ENCODE measurements at regions not wholly inside any gene's neighbourhood (a gene's known extent, or its start where the extent isn't known, plus 50 kb on each side); places are given as distances from the start of the nearest gene placed in this dataset.

- TF ChIP-seq, protein P1, sequence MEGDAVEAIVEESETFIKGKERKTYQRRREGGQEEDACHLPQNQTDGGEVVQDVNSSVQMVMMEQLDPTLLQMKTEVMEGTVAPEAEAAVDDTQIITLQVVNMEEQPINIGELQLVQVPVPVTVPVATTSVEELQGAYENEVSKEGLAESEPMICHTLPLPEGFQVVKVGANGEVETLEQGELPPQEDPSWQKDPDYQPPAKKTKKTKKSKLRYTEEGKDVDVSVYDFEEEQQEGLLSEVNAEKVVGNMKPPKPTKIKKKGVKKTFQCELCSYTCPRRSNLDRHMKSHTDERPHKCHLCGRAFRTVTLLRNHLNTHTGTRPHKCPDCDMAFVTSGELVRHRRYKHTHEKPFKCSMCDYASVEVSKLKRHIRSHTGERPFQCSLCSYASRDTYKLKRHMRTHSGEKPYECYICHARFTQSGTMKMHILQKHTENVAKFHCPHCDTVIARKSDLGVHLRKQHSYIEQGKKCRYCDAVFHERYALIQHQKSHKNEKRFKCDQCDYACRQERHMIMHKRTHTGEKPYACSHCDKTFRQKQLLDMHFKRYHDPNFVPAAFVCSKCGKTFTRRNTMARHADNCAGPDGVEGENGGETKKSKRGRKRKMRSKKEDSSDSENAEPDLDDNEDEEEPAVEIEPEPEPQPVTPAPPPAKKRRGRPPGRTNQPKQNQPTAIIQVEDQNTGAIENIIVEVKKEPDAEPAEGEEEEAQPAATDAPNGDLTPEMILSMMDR (IDR thresholded peaks at IDR 0.05; ENCODE audit: low read depth, low read length, poor library complexity, severe bottlenecking), result no peak
- TF ChIP-seq EZH2phosphoT487 (IDR thresholded peaks at IDR 0.05; ENCODE audit: borderline replicate concordance, low read length), result no peak
Measured at GRCh38 chr1:30537279-30537678, 186.1 kb downstream of the MATN1 start.
